GM12874 (cell line): ENCODE measurements at regions not wholly inside any gene's neighbourhood (a gene's known extent, or its start where the extent isn't known, plus 50 kb on each side); places are given as distances from the start of the nearest gene placed in this dataset.
A peak's percentile ranks its signal among the peaks of the same experiment; 100 is the strongest.

Experiments
- CTCF ChIP-seq: IDR thresholded peaks from 2 replicates; pipeline ENCODE4 v1.5.1; 2011; ENCODE audit warnings: low read depth, mild to moderate bottlenecking, control low read depth, low read length, moderate library complexity; ENCODE audit not compliant: insufficient read depth

DNA sequence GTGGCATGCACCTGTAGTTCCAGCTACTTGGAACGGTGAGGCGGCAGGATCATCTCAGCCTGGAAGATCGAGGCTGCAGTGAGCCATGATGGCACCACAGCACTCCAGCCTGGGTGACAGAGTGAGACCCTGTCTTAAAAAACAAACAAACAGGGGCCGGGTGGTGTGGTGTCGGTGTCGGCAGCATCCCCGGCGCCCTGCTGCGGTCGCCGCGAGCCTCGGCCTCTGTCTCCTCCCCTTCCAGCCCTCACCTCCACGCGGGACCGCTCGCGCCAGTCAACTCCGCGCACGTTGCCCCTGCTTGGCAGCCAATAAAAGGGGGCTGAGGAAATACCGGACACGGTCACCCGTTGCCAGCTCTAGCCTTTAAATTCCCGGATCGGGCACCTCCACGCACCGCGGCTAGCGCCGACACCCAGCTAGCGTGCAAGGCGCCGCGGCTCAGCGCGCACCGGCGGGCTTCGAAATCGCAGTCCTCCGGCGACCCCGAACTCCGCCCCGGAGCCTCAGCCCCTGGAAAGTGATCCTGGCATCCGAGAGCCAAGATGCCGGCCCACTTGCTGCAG is 204.7 kb downstream of the CDRT15L2 start:
- TF ChIP-seq CTCF: no peak

- TF ChIP-seq CTCF: no peak
Observed at GRCh38 chr17:20787281-20787680, 207.8 kb downstream of the CDRT15L2 start.

DNA sequence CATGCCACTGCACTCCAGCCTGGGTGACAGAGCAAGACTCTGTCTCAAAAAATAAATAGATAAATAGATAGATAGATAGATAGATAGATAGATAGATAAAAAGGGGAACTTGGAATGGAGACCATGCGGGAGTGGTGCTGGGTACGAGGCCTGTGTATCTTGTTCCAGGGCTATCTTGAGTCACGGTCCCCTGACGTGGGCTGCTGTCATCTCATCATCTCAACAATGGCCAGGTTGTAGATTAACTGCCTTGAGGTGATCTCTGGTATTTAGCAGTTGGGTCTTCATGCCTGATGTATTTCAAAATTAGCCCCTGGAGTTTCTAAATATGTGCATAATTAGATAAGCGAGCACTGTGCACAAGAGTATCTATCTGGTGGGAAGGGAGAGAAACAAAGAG is 212.1 kb downstream of the CDRT15L2 start:
- TF ChIP-seq CTCF: no peak

GRCh38 chr17:20794532-20794931 is 215.0 kb downstream of the CDRT15L2 start:
- TF ChIP-seq CTCF: peak; percentile 19; the same call in 1 of the 2 replicates

DNA sequence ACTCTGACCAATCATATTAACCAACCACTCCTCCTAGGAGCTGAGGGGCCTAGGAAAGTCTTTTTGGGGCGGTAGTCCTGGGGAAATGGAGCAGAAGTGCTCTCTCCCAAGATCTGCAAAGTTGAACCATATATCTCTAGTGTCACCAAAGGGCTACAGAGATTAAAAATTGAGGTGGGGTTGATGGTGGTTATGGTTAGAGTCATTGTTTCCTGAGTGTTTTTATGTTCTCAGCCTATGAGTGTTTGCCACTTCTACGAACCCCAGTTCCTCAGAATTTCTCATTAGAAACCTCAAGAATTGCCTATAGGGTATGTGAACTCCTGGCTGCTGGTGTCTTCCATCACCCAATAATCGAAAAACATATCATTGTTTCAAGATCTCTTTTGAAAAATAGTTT is 217.8 kb downstream of the CDRT15L2 start:
- TF ChIP-seq CTCF: no peak

DNA sequence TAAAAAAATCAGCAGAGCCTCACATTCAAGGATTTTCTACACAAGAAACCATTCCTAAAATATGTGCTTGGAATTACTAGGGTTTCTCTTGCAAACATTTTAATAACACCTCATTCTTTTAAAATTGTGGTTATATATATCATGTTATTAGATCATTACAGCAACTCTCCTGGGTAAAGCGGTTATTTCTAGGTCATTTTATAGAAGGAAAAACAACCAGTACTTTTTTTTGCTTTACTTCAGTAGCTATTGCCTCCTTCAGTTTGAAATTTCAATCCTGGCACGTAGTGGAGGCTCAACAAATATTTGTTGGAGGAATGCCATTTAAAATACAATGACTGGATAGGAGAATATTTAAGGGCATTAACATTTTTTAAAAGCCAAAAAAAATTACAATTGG is 220.6 kb downstream of the CDRT15L2 start:
- TF ChIP-seq CTCF: no peak

- no peak for TF ChIP-seq CTCF
Observed at GRCh38 chr17:20805751-20806150, 226.2 kb downstream of the CDRT15L2 start.
